ENCODE measurements at regions not wholly inside any gene's neighbourhood (a gene's known extent, or its start where the extent isn't known, plus 50 kb on each side); places are given as distances from the start of the nearest gene placed in this dataset.

DNA sequence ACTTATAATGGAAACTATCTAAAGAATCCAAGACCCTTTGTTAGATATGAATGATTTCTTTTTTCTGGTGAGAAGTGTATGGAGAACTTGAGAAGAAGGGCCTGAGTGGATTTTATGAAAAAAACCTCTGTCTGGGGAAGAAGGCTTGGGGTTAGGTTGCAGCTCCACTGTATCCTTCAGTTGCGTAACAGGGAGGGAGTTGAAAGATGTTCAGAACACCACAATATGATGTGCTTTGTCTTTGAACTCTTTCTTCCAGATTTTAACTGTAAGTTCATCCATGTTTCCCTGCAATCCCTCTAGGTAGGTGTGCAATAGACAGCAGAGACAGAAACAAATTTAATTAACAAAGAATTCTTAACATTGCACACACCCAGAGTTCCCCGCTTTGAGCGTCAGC lies 125.8 kb upstream of the NFIA start:
- H3K36me3 Mint-ChIP-seq: peaks cover 16% of the 10 kb centered on the region
- DNase-seq (ENCODE audit: low spot score) (no peak), ATAC-seq (no peak)
- H3K27ac Mint-ChIP-seq: no peak overlapping the region
- peaks cover 19% of the 10 kb centered on the region for H3K9me3 Mint-ChIP-seq
- no peak overlapping the region for H3K4me3 Mint-ChIP-seq
- no peaks in the 10 kb centered on the region; the same call in 1 of the 2 replicates for H3K27me3 Mint-ChIP-seq (ENCODE audit: low read depth)
- CTCF ChIA-PET: no interaction called here
- POLR2A ChIA-PET: no interaction called here
- peaks cover 15% of the 10 kb centered on the region for H3K4me1 Mint-ChIP-seq
- TF ChIP-seq GTF2I (CRISPR knock-in tag; conservative IDR thresholded peaks at IDR 0.05) (no peak), NR1H2 (CRISPR knock-in tag; IDR thresholded peaks at IDR 0.05) (no peak), NR2C2 (CRISPR knock-in tag; IDR thresholded peaks at IDR 0.05) (no peak), CREB1 (CRISPR knock-in tag; IDR thresholded peaks at IDR 0.05) (no peak), RELA (CRISPR knock-in tag; IDR thresholded peaks at IDR 0.05; ENCODE audit: borderline replicate concordance) (no peak), HMGA2 (CRISPR knock-in tag; IDR thresholded peaks at IDR 0.05) (no peak), ETV6 (CRISPR knock-in tag; IDR thresholded peaks at IDR 0.05) (no peak), JAZF1 (CRISPR knock-in tag; IDR thresholded peaks at IDR 0.05) (no peak), FOXP1 (CRISPR knock-in tag; IDR thresholded peaks at IDR 0.05; ENCODE audit: borderline replicate concordance) (no peak), NFE2L1 (CRISPR knock-in tag; IDR thresholded peaks at IDR 0.05) (no peak), GRHL2 (CRISPR knock-in tag; IDR thresholded peaks at IDR 0.05; ENCODE audit: insufficient replicate concordance, severe bottlenecking) (no peak)
- TF ChIP-seq, protein P1, sequence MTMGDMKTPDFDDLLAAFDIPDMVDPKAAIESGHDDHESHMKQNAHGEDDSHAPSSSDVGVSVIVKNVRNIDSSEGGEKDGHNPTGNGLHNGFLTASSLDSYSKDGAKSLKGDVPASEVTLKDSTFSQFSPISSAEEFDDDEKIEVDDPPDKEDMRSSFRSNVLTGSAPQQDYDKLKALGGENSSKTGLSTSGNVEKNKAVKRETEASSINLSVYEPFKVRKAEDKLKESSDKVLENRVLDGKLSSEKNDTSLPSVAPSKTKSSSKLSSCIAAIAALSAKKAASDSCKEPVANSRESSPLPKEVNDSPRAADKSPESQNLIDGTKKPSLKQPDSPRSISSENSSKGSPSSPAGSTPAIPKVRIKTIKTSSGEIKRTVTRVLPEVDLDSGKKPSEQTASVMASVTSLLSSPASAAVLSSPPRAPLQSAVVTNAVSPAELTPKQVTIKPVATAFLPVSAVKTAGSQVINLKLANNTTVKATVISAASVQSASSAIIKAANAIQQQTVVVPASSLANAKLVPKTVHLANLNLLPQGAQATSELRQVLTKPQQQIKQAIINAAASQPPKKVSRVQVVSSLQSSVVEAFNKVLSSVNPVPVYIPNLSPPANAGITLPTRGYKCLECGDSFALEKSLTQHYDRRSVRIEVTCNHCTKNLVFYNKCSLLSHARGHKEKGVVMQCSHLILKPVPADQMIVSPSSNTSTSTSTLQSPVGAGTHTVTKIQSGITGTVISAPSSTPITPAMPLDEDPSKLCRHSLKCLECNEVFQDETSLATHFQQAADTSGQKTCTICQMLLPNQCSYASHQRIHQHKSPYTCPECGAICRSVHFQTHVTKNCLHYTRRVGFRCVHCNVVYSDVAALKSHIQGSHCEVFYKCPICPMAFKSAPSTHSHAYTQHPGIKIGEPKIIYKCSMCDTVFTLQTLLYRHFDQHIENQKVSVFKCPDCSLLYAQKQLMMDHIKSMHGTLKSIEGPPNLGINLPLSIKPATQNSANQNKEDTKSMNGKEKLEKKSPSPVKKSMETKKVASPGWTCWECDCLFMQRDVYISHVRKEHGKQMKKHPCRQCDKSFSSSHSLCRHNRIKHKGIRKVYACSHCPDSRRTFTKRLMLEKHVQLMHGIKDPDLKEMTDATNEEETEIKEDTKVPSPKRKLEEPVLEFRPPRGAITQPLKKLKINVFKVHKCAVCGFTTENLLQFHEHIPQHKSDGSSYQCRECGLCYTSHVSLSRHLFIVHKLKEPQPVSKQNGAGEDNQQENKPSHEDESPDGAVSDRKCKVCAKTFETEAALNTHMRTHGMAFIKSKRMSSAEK (CRISPR knock-in tag; IDR thresholded peaks at IDR 0.05; ENCODE audit: borderline replicate concordance): no peak
- TF ChIP-seq, protein P2, sequence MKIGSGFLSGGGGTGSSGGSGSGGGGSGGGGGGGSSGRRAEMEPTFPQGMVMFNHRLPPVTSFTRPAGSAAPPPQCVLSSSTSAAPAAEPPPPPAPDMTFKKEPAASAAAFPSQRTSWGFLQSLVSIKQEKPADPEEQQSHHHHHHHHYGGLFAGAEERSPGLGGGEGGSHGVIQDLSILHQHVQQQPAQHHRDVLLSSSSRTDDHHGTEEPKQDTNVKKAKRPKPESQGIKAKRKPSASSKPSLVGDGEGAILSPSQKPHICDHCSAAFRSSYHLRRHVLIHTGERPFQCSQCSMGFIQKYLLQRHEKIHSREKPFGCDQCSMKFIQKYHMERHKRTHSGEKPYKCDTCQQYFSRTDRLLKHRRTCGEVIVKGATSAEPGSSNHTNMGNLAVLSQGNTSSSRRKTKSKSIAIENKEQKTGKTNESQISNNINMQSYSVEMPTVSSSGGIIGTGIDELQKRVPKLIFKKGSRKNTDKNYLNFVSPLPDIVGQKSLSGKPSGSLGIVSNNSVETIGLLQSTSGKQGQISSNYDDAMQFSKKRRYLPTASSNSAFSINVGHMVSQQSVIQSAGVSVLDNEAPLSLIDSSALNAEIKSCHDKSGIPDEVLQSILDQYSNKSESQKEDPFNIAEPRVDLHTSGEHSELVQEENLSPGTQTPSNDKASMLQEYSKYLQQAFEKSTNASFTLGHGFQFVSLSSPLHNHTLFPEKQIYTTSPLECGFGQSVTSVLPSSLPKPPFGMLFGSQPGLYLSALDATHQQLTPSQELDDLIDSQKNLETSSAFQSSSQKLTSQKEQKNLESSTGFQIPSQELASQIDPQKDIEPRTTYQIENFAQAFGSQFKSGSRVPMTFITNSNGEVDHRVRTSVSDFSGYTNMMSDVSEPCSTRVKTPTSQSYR (CRISPR knock-in tag; IDR thresholded peaks at IDR 0.05): no peak
- TF ChIP-seq, protein P3, sequence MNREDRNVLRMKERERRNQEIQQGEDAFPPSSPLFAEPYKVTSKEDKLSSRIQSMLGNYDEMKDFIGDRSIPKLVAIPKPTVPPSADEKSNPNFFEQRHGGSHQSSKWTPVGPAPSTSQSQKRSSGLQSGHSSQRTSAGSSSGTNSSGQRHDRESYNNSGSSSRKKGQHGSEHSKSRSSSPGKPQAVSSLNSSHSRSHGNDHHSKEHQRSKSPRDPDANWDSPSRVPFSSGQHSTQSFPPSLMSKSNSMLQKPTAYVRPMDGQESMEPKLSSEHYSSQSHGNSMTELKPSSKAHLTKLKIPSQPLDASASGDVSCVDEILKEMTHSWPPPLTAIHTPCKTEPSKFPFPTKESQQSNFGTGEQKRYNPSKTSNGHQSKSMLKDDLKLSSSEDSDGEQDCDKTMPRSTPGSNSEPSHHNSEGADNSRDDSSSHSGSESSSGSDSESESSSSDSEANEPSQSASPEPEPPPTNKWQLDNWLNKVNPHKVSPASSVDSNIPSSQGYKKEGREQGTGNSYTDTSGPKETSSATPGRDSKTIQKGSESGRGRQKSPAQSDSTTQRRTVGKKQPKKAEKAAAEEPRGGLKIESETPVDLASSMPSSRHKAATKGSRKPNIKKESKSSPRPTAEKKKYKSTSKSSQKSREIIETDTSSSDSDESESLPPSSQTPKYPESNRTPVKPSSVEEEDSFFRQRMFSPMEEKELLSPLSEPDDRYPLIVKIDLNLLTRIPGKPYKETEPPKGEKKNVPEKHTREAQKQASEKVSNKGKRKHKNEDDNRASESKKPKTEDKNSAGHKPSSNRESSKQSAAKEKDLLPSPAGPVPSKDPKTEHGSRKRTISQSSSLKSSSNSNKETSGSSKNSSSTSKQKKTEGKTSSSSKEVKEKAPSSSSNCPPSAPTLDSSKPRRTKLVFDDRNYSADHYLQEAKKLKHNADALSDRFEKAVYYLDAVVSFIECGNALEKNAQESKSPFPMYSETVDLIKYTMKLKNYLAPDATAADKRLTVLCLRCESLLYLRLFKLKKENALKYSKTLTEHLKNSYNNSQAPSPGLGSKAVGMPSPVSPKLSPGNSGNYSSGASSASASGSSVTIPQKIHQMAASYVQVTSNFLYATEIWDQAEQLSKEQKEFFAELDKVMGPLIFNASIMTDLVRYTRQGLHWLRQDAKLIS (CRISPR knock-in tag; IDR thresholded peaks at IDR 0.05; ENCODE audit: borderline replicate concordance): no peak
- TF ChIP-seq, protein P4, sequence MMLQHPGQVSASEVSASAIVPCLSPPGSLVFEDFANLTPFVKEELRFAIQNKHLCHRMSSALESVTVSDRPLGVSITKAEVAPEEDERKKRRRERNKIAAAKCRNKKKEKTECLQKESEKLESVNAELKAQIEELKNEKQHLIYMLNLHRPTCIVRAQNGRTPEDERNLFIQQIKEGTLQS (CRISPR knock-in tag; conservative IDR thresholded peaks at IDR 0.05): no peak
- TF ChIP-seq, protein P5, sequence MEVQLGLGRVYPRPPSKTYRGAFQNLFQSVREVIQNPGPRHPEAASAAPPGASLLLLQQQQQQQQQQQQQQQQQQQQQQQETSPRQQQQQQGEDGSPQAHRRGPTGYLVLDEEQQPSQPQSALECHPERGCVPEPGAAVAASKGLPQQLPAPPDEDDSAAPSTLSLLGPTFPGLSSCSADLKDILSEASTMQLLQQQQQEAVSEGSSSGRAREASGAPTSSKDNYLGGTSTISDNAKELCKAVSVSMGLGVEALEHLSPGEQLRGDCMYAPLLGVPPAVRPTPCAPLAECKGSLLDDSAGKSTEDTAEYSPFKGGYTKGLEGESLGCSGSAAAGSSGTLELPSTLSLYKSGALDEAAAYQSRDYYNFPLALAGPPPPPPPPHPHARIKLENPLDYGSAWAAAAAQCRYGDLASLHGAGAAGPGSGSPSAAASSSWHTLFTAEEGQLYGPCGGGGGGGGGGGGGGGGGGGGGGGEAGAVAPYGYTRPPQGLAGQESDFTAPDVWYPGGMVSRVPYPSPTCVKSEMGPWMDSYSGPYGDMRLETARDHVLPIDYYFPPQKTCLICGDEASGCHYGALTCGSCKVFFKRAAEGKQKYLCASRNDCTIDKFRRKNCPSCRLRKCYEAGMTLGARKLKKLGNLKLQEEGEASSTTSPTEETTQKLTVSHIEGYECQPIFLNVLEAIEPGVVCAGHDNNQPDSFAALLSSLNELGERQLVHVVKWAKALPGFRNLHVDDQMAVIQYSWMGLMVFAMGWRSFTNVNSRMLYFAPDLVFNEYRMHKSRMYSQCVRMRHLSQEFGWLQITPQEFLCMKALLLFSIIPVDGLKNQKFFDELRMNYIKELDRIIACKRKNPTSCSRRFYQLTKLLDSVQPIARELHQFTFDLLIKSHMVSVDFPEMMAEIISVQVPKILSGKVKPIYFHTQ (CRISPR knock-in tag; IDR thresholded peaks at IDR 0.05): no peak
- TF ChIP-seq, protein P6, sequence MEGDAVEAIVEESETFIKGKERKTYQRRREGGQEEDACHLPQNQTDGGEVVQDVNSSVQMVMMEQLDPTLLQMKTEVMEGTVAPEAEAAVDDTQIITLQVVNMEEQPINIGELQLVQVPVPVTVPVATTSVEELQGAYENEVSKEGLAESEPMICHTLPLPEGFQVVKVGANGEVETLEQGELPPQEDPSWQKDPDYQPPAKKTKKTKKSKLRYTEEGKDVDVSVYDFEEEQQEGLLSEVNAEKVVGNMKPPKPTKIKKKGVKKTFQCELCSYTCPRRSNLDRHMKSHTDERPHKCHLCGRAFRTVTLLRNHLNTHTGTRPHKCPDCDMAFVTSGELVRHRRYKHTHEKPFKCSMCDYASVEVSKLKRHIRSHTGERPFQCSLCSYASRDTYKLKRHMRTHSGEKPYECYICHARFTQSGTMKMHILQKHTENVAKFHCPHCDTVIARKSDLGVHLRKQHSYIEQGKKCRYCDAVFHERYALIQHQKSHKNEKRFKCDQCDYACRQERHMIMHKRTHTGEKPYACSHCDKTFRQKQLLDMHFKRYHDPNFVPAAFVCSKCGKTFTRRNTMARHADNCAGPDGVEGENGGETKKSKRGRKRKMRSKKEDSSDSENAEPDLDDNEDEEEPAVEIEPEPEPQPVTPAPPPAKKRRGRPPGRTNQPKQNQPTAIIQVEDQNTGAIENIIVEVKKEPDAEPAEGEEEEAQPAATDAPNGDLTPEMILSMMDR (IDR thresholded peaks at IDR 0.05): no peak
- TF ChIP-seq, protein P7, sequence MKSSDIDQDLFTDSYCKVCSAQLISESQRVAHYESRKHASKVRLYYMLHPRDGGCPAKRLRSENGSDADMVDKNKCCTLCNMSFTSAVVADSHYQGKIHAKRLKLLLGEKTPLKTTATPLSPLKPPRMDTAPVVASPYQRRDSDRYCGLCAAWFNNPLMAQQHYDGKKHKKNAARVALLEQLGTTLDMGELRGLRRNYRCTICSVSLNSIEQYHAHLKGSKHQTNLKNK (CRISPR knock-in tag; IDR thresholded peaks at IDR 0.05): no peak
